ENCODE measurements at regions not wholly inside any gene's neighbourhood (a gene's known extent, or its start where the extent isn't known, plus 50 kb on each side); places are given as distances from the start of the nearest gene placed in this dataset.

DNA sequence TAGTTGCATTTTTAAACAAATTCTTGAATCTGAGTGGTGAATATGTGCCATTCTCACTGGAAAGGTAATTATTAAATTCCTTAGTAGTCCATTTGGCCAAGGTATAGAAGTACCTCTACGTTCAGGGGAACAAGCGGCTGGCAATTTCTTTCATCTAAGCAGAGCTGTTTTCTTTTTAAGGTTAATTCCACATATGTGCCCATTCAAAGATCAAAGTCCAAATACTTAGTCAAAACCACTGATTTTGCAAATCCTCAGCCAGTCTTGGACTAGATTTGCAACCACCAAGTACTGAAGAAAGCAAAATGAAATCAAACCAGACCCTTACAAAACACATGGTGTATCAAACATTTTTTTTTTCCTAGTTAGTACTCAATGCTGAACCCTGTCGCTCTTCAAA lies 68.7 kb upstream of the JDP2 start:
- no peaks in the 10 kb centered on the region for H3K36me3 Mint-ChIP-seq
- POLR2A ChIA-PET: no interaction called here
- H3K4me3 Mint-ChIP-seq: no peak overlapping the region
- ATAC-seq (no peak), DNase-seq (no peak)
- H3K4me1 Mint-ChIP-seq: peaks cover 0 to 1% (median 0%) of the 10 kb centered on the region in 4 donors
- H3K27ac Mint-ChIP-seq: no peak overlapping the region
- peaks cover 0 to 6% (median 2%) of the 10 kb centered on the region in 5 donors for H3K27me3 Mint-ChIP-seq
- H3K9me3 Mint-ChIP-seq: no peaks in the 10 kb centered on the region

DNA sequence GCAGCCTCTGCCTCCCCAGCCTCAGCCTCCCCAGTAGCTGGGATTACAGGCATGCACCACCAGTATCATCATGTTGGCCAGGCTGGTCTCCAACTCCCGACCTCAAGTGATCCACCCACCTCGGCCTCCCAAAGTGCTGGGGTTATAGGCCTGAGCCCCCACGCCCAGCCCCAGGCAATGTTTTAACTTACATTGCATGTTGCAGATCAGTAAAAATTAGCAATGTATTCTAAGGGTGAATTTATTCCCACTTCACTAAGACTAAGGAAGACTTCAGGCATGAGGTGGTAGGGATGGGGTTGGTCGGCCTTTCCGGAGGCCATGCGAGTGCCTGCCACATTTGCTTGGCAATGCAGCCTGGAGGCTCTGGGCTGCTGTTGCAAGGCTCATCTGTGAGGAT lies 66.8 kb upstream of the JDP2 start:
- DNase-seq (no peak), ATAC-seq (no peak)
- Mint-ChIP-seq H3K36me3 (no peaks in the 10 kb centered on the region), H3K4me1 (peaks cover 0 to 1% (median 0%) of the 10 kb centered on the region in 4 donors), H3K27me3 (peaks cover 2 to 16% (median 3%) of the 10 kb centered on the region in 5 donors), H3K27ac (no peak overlapping the region), H3K4me3 (no peak overlapping the region), H3K9me3 (no peaks in the 10 kb centered on the region)
- POLR2A ChIA-PET: no interaction called here

DNA sequence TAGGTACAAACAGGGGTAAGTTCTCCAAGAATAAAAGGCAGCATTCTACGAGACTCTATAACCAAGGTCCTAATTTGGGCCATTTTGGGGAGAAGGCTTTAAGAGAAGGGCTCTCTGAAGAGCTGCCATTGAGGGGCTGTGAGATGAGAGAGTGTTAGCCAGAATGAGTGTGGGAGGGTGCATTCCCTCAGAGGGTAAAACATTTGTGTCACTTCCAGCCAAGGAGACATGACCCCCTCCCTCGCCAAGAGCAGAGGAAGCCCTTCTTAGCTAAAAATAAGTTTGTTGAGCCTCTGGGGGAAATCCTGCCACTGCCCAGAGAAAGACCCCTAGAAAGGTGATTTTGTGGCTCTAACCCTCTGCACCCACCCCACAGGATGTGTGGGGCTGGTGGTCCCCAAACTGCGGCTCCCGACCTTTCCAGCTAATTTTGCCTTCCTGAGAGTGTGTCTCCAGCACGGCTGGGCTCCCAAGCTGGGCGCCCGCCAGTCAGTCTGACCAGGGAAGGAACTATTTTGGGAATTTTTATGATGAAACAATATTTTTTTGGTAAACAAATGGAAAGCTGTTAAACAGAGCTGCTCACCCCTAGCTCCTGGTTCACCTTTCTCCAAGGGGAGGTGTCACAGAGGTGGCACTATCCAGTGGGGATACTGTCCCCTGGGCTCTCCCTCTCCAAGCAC lies 65.9 kb upstream of the JDP2 start:
- H3K4me1 Mint-ChIP-seq: peaks cover 0 to 1% (median 0%) of the 10 kb centered on the region in 4 donors
- H3K36me3 Mint-ChIP-seq: no peaks in the 10 kb centered on the region
- ATAC-seq (no peak), DNase-seq (no peak)
- H3K4me3 Mint-ChIP-seq: no peak overlapping the region
- H3K9me3 Mint-ChIP-seq: no peaks in the 10 kb centered on the region
- POLR2A ChIA-PET: interaction anchor here (0.6 to 0.7 kb wide), 2 partner anchors 58 to 1058 kb away, joined by 3 to 6 read pairs; no protein-coding TSS in a partner anchor
- H3K27ac Mint-ChIP-seq: no peak overlapping the region
- H3K27me3 Mint-ChIP-seq: peaks cover 2 to 16% (median 3%) of the 10 kb centered on the region in 5 donors

DNA sequence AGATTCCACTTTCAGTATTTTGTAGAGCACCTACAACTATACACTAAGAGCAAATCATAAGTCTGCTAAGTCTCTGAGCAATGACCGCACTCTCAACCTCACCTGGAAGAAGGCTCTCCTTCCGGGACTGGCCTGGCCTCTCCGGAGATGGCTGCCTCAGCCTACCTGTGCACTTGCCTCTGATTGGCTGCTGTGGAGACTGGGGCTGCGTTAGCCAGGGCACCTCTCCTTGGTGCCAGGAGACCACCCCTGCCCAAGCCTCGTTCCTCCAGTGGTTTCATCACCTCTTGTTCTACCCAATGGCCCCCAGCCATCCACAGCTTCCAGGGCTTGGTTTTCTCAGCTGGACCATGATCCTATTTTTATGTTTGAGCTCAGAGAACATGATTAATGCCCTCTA lies 64.7 kb upstream of the JDP2 start:
- no peak for DNase-seq
- Mint-ChIP-seq H3K27ac (no peak overlapping the region), H3K4me3 (no peak overlapping the region), H3K4me1 (peaks cover 0 to 1% (median 0%) of the 10 kb centered on the region in 4 donors), H3K9me3 (no peaks in the 10 kb centered on the region), H3K36me3 (no peaks in the 10 kb centered on the region), H3K27me3 (peaks cover 2 to 16% (median 3%) of the 10 kb centered on the region in 5 donors)
- ATAC-seq: no peak
- POLR2A ChIA-PET: no interaction called here

DNA sequence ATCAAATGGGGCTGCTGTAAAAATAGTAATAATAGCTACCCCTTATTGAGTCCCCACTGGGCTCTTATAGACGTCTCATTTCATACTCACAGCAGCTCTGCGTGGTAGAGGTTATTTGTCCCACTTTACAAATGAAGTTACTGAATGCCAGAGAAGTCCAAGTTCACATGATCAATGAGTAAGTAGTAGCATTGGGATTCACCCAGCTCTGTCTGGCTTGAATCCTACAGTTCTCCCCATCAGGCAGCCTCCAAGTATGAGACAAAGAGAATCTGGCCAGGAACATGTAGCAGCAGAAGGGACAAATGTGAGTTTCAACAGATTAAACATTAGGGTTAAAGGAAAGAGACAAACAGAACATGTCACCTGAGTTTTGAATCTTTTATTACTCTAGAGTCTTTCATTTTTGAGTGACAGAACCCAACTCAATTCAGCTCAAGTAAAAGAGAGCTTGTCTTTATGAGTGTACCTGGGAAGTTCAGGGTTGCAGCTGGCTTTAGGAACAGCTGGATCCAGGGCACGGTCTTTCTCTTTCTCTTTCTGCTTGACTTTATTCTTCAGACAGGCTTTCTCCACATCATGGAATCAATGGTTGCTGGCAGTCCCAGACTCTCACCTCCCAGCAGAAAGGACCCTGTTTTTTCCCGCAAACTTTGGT lies 64.1 kb upstream of the JDP2 start:
- H3K4me1 Mint-ChIP-seq: peaks cover 0 to 1% (median 0%) of the 10 kb centered on the region in 4 donors
- H3K4me3 Mint-ChIP-seq: peak overlapping the region in 1 of 10 donors; percentile 19
- no peak for ATAC-seq

DNA sequence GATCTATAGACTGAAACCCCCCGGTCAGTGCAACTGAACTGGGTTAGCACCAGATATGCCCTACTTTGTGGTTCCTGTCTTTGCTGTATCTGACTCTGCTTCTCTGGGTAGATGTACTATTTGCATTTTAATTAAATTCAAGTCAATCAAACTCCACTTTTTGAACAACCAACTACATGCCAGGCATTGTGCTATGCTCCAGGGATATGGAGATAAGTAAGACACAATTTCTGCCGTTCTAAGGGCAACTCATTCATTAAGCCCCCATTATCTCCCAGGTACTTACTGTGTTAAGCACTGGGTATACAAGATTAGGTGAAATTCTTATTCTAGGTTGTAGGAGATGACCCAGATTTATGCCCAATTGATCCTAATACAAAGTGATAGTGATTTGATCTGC lies 62.7 kb upstream of the JDP2 start:
- Mint-ChIP-seq H3K36me3 (peaks cover 0 to 2% (median 0%) of the 10 kb centered on the region in 3 donors), H3K27ac (no peak overlapping the region), H3K9me3 (peaks cover 0 to 2% (median 0%) of the 10 kb centered on the region in 9 donors), H3K27me3 (peaks cover 3 to 16% (median 6%) of the 10 kb centered on the region in 5 donors), H3K4me3 (no peak overlapping the region), H3K4me1 (peaks cover 0 to 1% (median 0%) of the 10 kb centered on the region in 4 donors)
- no peak for DNase-seq
- no peak for ATAC-seq
- POLR2A ChIA-PET: interaction anchor here (0.5 kb wide), 1 partner anchor 30 kb away, joined by 3 read pairs; no protein-coding TSS in a partner anchor

More for the DNA sequence above, 64.1 kb upstream of the JDP2 start:
- H3K36me3 Mint-ChIP-seq: peaks cover 0 to under 1% (median 0%) of the 10 kb centered on the region in 3 donors
- peak overlapping the region in 2 of 10 donors; percentile 2 to 4 for H3K27ac Mint-ChIP-seq
- peaks cover 0 to under 1% (median 0%) of the 10 kb centered on the region in 9 donors for H3K9me3 Mint-ChIP-seq
- DNase-seq: no peak
- POLR2A ChIA-PET: no interaction called here
- H3K27me3 Mint-ChIP-seq: peaks cover 3 to 16% (median 5%) of the 10 kb centered on the region in 5 donors

DNA sequence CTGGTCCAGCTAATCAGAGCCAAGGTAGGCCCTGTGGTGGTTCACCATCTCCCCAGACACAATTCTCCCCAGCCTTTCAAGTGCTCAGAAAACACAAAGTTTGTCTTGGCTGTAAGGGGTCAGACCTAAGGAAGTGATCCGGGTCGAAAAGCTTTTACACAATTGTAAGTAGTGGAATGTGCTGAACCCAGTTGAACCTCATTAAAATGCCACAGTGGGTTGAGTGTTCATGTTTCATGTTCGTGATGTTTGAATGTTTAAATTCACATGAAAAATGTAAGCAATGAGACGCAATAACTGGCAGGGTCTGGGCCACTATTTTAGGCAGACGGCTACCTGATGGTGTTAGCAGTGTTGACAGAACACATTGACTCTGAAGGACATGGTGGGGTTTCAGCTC lies 60.9 kb upstream of the JDP2 start:
- Mint-ChIP-seq H3K9me3 (peaks cover 0 to 2% (median 0%) of the 10 kb centered on the region in 9 donors), H3K27ac (no peak overlapping the region), H3K27me3 (peaks cover 4 to 16% (median 6%) of the 10 kb centered on the region in 5 donors), H3K4me3 (no peak overlapping the region), H3K36me3 (peaks cover 0 to 2% (median 0%) of the 10 kb centered on the region in 3 donors), H3K4me1 (peaks cover 0 to 1% (median 0%) of the 10 kb centered on the region in 4 donors)
- POLR2A ChIA-PET: no interaction called here
- no peak for DNase-seq
- no peak for ATAC-seq

DNA sequence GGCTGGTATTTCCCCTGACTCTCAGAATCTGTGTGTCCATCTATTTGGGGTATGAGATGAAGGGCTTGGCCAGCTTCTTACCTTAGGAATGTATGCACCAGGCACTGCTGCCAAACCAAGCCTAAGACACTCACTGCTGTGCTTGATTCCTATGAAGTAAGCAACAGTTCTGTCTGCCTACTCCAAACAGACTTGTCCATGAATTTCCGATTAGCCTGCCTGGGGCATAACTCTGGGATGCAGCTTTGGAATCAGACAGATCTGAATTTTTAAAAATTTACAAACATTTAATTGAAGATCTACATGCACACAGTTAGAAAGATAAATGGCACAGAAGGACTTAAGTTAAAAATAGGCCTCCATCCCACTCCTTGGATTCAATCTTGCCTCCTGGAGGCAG lies 59.5 kb upstream of the JDP2 start:
- peaks cover 0 to 1% (median 0%) of the 10 kb centered on the region in 4 donors for H3K4me1 Mint-ChIP-seq
- H3K4me3 Mint-ChIP-seq: no peak overlapping the region
- ATAC-seq (no peak), DNase-seq (no peak)
- POLR2A ChIA-PET: no interaction called here
- H3K27me3 Mint-ChIP-seq: peaks cover 9 to 16% (median 12%) of the 10 kb centered on the region in 5 donors
- no peak overlapping the region for H3K27ac Mint-ChIP-seq
- peaks cover 0 to 2% (median 0%) of the 10 kb centered on the region in 9 donors for H3K9me3 Mint-ChIP-seq
- peaks cover 0 to 2% (median 0%) of the 10 kb centered on the region in 3 donors for H3K36me3 Mint-ChIP-seq

DNA sequence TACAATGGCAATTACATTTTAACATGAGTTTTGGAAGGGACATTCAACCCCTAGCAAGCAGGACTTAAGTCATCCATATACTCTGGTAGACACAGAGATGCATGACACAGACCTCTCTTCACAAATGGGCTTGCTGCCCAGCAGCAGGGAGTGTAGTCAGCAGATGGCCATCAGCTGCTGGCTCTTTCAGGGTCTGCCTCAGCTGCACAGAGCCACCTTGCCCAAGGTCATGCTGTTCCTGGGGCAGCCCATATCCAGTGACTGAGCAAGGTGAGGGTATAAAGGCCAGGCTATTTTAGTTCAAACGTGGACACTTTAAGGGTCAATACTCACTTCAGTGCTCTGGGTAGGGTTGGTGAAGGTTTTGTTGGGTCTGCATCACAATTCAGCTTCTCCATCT lies 58.3 kb upstream of the JDP2 start:
- POLR2A ChIA-PET: no interaction called here
- H3K36me3 Mint-ChIP-seq: peaks cover 0 to 2% (median 0%) of the 10 kb centered on the region in 3 donors
- no peak overlapping the region for H3K27ac Mint-ChIP-seq
- peaks cover 6 to 12% (median 10%) of the 10 kb centered on the region in 5 donors for H3K27me3 Mint-ChIP-seq
- H3K9me3 Mint-ChIP-seq: peaks cover 0 to 2% (median 0%) of the 10 kb centered on the region in 9 donors
- no peak overlapping the region for H3K4me3 Mint-ChIP-seq
- no peak for ATAC-seq
- no peaks in the 10 kb centered on the region for H3K4me1 Mint-ChIP-seq
- DNase-seq: no peak

DNA sequence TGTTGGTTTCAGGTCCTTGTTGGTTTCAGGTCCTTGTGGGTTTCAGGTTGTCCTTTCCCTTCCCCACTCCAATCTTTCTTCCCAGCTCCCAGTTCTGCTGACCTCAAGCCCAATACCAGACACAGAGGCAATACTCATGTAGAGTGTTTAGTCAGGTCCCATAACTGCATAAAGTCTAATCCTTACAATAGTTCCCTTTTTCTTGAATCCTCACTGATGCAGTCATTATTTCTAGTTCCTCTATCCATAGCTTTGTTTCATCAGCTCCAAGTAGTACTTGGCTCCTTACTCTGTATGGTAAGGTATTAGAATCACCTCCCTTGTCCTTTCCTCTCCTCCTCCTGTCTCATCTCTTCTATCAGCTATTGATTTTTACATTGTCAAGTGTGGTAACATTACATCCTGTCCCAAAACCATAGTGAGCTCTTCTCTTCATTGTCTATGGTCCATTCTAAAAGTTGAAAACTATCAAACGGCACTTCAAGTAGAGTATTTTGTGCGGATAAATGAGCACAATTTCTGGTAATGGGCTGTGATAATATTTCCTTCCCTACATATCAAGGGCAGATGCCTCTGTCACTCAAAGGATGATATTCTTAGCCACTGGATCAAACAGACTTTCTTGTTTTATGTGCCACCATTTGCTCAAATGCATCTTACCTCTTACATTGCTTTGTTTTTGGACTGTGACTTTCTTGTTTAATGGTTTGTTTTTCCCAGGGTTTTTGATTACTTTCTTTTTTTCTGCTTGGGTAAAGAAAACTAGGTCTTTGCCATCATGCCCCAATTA lies 57.2 kb upstream of the JDP2 start:
- H3K4me1 Mint-ChIP-seq: no peaks in the 10 kb centered on the region
- H3K36me3 Mint-ChIP-seq: peaks cover 0 to 2% (median 0%) of the 10 kb centered on the region in 3 donors
- DNase-seq (no peak), ATAC-seq (no peak)
- H3K4me3 Mint-ChIP-seq: no peak overlapping the region
- H3K27me3 Mint-ChIP-seq: peaks cover 0 to 13% (median 12%) of the 10 kb centered on the region in 5 donors
- H3K9me3 Mint-ChIP-seq: peaks cover 0 to 2% (median 0%) of the 10 kb centered on the region in 9 donors
- POLR2A ChIA-PET: no interaction called here
- H3K27ac Mint-ChIP-seq: no peak overlapping the region

DNA sequence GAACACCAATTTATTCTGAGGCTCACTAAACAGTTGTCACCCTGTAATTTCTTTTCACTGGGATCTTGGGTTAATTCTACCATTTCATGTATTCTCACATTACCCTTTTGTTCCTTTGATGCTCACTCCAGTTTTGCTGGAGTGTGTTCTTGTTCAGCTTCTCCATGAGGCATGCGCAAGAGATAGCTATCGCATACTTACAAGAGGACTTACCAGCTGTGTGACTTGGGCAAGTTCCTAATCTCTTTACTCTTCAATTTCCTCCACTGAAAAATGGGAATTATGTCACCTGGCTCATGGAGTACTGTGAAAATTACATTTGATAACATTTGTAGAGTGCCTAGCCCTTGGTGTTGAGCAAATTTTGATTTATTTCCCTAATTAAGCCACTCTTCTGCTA lies 56.5 kb upstream of the JDP2 start:
- no peak for ATAC-seq
- POLR2A ChIA-PET: no interaction called here
- peaks cover 0 to 2% (median 0%) of the 10 kb centered on the region in 9 donors for H3K9me3 Mint-ChIP-seq
- peaks cover 0 to 2% (median 0%) of the 10 kb centered on the region in 3 donors for H3K36me3 Mint-ChIP-seq
- peaks cover 0 to 13% (median 12%) of the 10 kb centered on the region in 5 donors for H3K27me3 Mint-ChIP-seq
- no peak overlapping the region for H3K27ac Mint-ChIP-seq
- no peak for DNase-seq
- no peaks in the 10 kb centered on the region for H3K4me1 Mint-ChIP-seq
- H3K4me3 Mint-ChIP-seq: no peak overlapping the region

DNA sequence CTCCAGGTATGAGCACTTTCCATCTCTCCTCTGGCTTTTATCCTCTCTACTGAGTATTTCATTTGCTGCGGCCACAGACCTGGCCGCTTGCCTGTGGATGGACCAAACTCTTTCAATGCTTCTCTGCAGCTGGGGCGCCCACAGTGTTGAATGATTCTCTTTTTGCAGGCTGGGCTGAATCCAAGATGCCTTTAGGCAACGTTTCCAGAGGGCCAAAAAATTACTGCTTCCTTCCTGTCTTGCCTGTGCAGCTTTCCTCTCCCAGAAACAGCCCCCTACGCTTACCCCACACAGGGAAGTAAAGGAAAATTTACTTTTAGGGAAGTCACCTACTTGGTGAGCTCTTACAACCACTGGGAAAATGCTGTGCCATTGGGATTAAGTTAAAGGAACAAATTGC lies 55.6 kb upstream of the JDP2 start:
- Mint-ChIP-seq H3K9me3 (peaks cover 0 to 2% (median 0%) of the 10 kb centered on the region in 9 donors), H3K27me3 (peaks cover 0 to 18% (median 12%) of the 10 kb centered on the region in 5 donors), H3K4me3 (no peak overlapping the region), H3K27ac (no peak overlapping the region), H3K36me3 (peaks cover 0 to 2% (median 0%) of the 10 kb centered on the region in 3 donors), H3K4me1 (no peaks in the 10 kb centered on the region)
- ATAC-seq (no peak), DNase-seq (no peak)
- POLR2A ChIA-PET: no interaction called here

Data from naive thymus-derived CD8-positive, alpha-beta T cell (primary cell).